ENCODE measurements at regions not wholly inside any gene's neighbourhood (a gene's known extent, or its start where the extent isn't known, plus 50 kb on each side); places are given as distances from the start of the nearest gene placed in this dataset.

GRCh38 chr6:124877468-124877867, 84.8 kb upstream of the RNF217 start:
- DNase-seq (ENCODE audit: low spot score): no peak

- DNase-seq (ENCODE audit: low spot score): no peak
These were observed 82.9 kb upstream of the RNF217 start for GRCh38 chr6:124879110-124879991.

GRCh38 chr6:124879992-124880355, 82.3 kb upstream of the RNF217 start:
- DNase-seq (ENCODE audit: low spot score): no peak

GRCh38 chr6:124881898-124882578, 80.2 kb upstream of the RNF217 start:
- peak; percentile 50 for DNase-seq (ENCODE audit: low spot score)

- DNase-seq (ENCODE audit: low spot score): no peak
These were observed 79.5 kb upstream of the RNF217 start for GRCh38 chr6:124882579-124883393.

GRCh38 chr6:124885171-124885570, 77.1 kb upstream of the RNF217 start:
- DNase-seq (ENCODE audit: low spot score): no peak

- no peak for DNase-seq (ENCODE audit: low spot score)
These were observed 74.2 kb upstream of the RNF217 start for GRCh38 chr6:124887872-124888580.

GRCh38 chr6:124888581-124889371, 73.5 kb upstream of the RNF217 start:
- DNase-seq (ENCODE audit: low spot score): no peak

- DNase-seq (ENCODE audit: low spot score): no peak
These were observed 61.2 kb upstream of the RNF217 start for GRCh38 chr6:124901084-124901483.

GRCh38 chr6:124903797-124904196, 58.4 kb upstream of the RNF217 start:
- no peak for DNase-seq (ENCODE audit: low spot score)

GRCh38 chr6:124907596-124907995, 54.6 kb upstream of the RNF217 start:
- DNase-seq (ENCODE audit: low spot score): no peak

Measured in ecto neural progenitor cell (in vitro differentiated cells).